ENCODE measurements at regions not wholly inside any gene's neighbourhood (a gene's known extent, or its start where the extent isn't known, plus 50 kb on each side); places are given as distances from the start of the nearest gene placed in this dataset.

DNA sequence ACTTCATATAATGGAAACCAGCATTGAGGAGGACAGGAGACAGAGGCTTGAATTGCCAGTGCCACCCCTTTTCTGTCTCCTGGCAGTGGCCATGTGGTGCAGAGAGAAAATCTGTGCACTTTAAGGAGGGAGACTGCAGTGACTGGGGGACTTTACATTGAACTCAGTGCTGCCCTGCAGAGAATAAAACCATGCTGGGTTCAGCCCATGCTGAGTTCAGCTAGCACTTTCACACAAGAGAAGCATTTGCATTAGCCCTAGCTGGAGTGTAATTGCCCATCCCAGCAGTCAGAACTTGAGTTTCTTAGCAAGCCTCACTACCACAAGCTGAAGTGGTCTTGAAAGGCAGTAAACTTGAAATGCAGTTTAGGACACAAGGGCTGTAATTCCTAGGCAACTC lies 677.5 kb downstream of the ZPLD1 start:
- intact Hi-C loops (cut with DNase I): no loop called here
- Histone ChIP-seq H3K27me3 (no peaks in the 10 kb centered on the region), H3K27ac (no peak overlapping the region), H3K4me3 (no peak overlapping the region), H3K4me1 (replicated peaks in 1 of 2) (no peaks in the 10 kb centered on the region), H3K36me3 (replicated peaks in 1 of 2) (no peaks in the 10 kb centered on the region), H3K9me3 (replicated peaks in 1 of 3) (no peaks in the 10 kb centered on the region)
- no peak for DNase-seq
- TF ChIP-seq POLR2A (IDR thresholded peaks at IDR 0.05): no peak
- TF ChIP-seq CTCF (IDR thresholded peaks at IDR 0.05): no peak

DNA sequence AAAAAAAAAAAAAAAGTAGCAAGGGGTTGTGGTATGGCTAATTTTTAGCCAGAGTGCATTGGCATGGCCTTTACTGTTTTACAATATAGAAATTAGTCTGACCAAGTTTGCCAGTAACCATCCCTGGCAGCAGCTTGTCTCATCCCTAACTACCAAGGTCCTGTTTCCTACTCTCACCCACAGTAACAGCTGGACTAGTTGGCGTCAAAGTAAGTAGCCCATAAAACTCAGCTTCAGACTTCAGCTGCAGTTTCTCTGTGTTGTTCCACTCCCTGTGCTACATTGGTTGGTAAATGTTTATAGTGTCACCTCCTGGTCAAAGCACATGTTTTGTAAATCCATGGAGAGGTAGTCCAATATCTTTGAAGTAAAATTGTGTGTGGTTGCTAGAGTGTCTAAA lies 691.3 kb downstream of the ZPLD1 start:
- WGBS, 4 donors: 67 to 86% (median 74%) methylated on average over 1 of the region's 1 CpG
- intact Hi-C loops (cut with DNase I): no loop called here

DNA sequence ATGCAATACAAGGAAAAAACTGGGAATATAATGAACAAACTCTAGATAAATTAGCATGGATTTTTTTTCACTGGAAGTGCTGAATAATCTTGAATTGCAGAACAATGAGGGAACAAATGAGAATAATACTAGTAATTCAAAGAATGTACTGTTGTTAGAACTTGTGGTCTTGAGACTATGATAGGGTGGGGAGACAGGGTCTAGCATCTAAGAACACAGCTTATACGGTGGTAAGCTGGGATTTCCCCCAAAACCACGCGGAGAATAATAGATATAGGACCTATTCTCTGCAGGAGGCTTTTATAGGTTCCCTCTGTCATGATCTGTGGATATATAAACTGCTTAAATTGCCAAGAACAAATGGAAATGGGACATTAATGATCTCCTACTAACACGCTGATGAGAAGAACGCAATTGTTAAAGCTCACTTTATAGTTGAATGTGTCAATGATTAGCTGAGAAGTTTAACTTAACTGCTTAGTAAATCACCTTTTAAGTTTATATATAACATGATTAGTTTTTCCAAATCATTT lies 692.3 kb downstream of the ZPLD1 start:
- no peak overlapping the region for H3K27ac ChIP-seq
- WGBS, 4 donors: 64 to 82% (median 73%) methylated on average over 5 of the region's 5 CpGs
- intact Hi-C loops (cut with DNase I): no loop called here

More for the DNA sequence above, 691.3 kb downstream of the ZPLD1 start:
- Histone ChIP-seq H3K4me1 (replicated peaks in 1 of 2) (no peaks in the 10 kb centered on the region), H3K27me3 (no peaks in the 10 kb centered on the region), H3K27ac (no peak overlapping the region), H3K9me3 (replicated peaks in 1 of 3) (no peaks in the 10 kb centered on the region), H3K36me3 (replicated peaks in 1 of 2) (no peaks in the 10 kb centered on the region), H3K4me3 (no peak overlapping the region)
- no peak for TF ChIP-seq CTCF (IDR thresholded peaks at IDR 0.05)
- no peak for DNase-seq

GRCh38 chr3:103127737-103128136 lies 692.9 kb downstream of the ZPLD1 start:
- WGBS, 4 donors: 46 to 79% (median 65%) methylated on average over 1 of the region's 1 CpG
- Histone ChIP-seq H3K9me3 (replicated peaks in 1 of 3) (no peaks in the 10 kb centered on the region), H3K36me3 (replicated peaks in 1 of 2) (no peaks in the 10 kb centered on the region), H3K4me1 (replicated peaks in 1 of 2) (no peaks in the 10 kb centered on the region), H3K27me3 (no peaks in the 10 kb centered on the region), H3K27ac (no peak overlapping the region), H3K4me3 (no peak overlapping the region)
- no peak for TF ChIP-seq CTCF (IDR thresholded peaks at IDR 0.05)
- TF ChIP-seq POLR2A (IDR thresholded peaks at IDR 0.05): no peak
- no peak for DNase-seq
- intact Hi-C loops (cut with DNase I): no loop called here

More for the DNA sequence above, 692.3 kb downstream of the ZPLD1 start:
- DNase-seq: no peak
- no peak overlapping the region for H3K4me3 ChIP-seq
- H3K27me3 ChIP-seq: no peaks in the 10 kb centered on the region
- H3K9me3 ChIP-seq (replicated peaks in 1 of 3): no peaks in the 10 kb centered on the region
- no peaks in the 10 kb centered on the region for H3K36me3 ChIP-seq (replicated peaks in 1 of 2)
- TF ChIP-seq CTCF (IDR thresholded peaks at IDR 0.05) (no peak), POLR2A (IDR thresholded peaks at IDR 0.05) (no peak)
- H3K4me1 ChIP-seq (replicated peaks in 1 of 2): no peaks in the 10 kb centered on the region
